NCI-H2081 (cell line): ENCODE measurements at regions not wholly inside any gene's neighbourhood (a gene's known extent, or its start where the extent isn't known, plus 50 kb on each side); places are given as distances from the start of the nearest gene placed in this dataset.
"Not testable (repeated sequence)": the region's sequence is repeated elsewhere in the genome, so short reads cannot be mapped to it uniquely, and the experiment has no call there.

Experiments used
- DNase-seq, 2 experiments: peaks; one replicate each; lab custom pipeline; 2025; lab: John Stamatoyannopoulos, UW

DNA sequence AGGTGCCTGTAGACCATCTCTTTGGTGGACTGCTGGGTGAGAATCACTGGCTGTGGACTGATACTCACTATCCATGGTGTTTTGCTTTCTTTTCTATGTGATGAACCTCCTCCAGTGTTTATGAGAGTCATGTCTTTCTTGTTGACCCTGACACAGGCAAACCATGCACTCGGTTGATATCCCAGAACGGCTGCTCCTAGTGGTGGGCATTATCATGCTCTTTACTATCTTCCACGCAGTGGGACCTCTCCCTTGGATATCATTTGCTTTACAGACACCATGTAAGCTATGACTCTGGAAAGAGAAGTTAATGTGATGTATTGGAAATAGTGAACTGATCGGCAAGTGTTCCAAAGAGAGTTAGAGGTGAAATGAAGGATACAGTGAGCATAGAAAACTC, 1455.6 kb downstream of the BRINP3 start:
- DNase-seq, result no peak

DNA sequence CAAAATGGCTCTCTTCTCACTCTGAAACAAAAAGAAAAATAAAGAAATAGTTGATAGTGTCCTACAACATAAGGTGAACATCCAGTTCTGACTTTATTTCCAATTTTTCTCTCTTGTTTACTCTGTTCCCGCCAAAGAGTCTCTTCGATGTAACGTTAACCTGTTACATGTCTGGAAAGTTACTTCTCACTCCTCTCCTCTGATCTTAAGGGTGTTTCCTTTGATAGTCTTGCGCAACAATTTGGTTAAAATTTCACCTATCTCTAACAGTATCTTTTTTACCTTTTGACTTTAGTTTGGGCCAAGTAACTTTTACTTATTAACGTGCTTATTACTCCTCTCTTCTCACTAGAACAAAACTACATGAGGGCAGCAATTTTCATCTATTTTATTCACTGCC, 1450.2 kb downstream of the BRINP3 start:
- no peak for DNase-seq

DNA sequence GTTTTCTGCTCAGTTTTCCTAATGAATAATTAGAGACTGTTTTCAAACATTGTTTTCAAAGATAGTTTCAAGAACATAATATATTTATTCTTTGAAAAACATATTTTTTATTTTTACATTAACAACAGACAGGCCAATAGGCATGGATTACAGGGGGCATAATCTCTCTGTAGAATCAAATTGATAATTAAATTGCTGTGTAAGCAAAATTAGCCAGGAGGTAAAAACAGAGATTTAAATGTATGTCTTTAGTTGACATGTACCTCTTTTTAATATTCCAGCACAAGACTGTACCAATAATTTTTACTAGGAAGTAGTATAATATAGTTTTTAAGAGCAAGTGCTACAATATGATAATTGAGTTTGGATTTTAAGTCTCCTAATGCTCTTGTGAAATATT, 1444.5 kb downstream of the BRINP3 start:
- DNase-seq, result no peak

DNA sequence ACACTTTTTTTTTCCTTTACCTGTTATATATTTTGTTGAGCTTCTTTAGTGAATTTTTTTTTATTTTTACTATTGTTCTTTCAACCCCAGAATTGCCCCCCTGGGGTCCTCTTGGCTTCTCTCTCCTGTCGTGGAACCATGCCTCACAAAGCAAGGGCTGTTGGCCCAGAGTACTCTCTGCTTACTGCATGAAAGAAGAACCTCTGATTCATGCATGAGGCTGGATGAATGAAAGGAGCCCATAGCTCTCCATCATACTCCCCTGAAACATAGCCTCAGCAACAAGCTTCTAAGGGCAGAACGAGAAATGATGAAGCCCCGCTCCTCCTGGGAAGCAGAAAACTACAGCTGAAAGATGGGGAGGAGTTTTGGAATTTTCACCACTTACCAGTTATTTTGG, 1441.0 kb downstream of the BRINP3 start:
- DNase-seq, result no peak

DNA sequence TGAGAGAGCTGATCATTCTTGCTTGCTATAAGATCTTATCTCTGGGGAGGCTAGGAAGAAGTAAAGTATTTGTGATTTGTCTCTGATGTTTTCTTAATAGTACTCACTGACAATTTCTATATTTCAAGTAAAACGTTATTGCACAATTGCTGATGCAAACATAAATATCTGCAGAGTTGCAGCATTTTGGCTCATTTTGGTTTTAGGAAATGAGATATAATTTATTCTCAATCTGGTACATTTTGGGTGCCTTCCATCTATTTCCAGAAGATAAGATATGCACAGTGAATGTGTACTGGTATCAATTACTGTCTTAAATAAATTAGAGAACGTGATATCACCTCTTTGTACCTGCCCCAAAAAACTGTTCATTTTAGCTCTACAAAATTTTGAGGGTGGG, 1431.5 kb downstream of the BRINP3 start:
- DNase-seq, result no peak

DNA sequence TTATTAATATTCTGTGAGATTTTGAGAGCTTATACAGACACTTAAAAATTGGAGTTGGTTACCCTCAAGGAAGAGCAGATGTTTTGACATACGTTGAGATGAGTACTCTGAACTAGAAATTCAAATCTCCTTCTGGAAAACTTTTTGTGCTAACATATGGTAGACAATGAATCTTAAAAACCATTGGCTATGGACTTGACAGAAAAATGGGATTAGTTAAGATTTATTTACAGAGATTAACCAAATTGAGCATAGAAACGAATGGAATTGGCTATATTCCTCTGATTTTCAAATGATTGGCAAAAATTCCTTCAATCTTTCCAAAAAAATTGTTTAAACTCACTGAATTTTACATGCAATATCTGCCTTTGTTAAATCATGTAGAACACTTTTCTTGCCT, 1392.9 kb downstream of the BRINP3 start:
- no peak for DNase-seq

DNA sequence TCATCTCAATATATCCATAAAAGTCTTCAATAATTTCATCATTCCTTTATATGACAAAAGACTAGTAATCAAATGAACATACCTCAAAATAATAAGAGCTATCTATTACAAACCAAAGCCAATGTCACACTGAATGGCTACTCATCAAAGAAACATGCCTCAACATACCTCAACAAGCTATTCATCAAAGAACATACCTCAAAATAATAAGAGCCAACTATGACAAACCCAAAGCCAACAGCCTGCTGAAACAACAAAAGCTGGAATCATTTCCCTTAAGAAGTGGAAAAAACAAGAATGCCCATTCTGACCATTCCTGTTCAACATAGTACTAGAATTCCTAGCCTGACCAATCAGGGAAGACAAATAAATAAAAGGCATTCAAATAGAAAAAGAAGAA, 1373.7 kb downstream of the BRINP3 start:
- DNase-seq, result no peak

DNA sequence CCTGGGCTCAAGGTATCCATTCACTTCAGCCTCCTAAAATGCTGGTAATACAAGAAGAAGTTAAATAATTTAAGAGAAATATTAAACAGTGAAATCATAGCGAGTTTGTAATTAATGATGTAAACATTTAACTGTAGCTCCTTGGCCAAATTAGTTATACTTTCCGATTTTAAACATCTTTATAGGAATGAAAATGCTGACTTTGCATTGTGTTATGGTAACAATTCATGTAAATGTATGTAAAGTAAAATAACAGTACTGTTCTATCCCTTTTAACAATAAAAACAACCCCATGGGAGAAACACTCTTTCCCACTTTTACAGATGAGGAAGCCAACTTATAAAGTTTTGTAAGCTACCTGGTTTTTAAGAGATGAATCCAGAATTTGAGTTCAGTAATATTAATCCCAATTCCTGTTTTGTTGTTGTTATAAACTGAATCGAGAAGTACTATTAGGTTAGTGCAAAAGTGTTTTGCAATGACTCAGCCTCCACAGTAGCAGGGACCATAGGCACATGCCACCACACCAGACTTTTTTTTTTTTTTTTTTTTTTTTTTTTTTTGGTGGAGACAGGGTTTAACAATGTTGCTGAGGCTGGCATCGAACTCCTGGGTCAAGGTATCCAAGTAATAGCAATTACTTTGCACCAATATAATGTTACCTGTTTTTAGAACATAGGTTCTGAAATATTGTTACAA, 1360.4 kb downstream of the BRINP3 start:
- DNase-seq, result no peak

DNA sequence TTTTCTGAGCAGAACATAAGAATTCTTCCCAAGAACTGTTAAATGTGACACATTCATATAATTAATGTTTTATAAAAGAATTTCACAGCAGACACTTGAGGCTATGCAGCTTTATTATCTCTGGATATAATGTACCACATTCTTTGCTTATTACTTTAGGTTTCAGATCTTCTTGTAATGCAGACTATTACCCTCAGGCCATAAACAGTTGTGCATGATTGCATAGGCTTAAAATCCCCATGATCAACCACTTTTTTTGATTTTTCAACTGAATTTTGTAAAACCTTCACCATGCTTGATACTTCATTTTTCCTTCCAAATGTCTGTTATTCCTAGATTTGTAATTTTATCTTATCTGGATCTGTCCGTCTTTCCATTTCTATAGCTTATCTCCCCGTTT, 1355.7 kb downstream of the BRINP3 start:
- DNase-seq, result no peak

DNA sequence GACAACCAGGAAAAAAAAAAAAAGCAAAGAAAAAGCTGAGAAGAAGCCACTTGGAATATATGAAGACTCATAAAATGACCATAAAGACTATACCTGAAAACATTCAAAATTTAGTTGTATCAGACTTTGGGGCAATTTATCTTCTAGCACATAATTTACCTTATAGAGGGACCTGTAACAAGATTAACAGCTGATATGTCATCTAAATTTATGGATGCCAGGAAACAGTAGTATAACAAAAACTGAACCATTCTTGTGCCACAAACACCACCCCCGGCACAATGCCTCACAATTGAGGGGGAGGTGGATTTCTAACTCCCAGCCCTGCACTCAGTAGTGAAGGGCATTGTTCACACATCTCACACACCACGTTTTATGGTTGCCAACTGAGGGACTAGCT, 1352.0 kb downstream of the BRINP3 start:
- no peak for DNase-seq

DNA sequence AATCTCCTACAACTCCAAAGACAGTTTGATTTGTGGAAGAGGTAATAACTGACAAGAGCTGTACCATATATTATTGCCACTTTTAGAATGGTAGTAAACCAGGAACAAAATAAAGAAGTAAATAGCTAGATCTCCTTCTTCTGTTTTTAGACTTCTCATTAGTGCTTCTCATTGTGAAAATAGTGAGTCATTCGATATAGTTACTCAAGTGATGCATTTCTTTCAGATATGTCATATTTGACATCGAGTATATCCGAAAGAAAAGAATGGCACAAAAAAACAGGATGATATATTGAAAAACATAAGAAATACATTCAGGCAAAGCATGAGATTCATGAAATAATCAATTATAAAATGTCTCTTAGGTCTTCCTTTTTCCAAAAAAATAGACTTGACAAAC, 1346.1 kb downstream of the BRINP3 start:
- DNase-seq, result no peak

DNA sequence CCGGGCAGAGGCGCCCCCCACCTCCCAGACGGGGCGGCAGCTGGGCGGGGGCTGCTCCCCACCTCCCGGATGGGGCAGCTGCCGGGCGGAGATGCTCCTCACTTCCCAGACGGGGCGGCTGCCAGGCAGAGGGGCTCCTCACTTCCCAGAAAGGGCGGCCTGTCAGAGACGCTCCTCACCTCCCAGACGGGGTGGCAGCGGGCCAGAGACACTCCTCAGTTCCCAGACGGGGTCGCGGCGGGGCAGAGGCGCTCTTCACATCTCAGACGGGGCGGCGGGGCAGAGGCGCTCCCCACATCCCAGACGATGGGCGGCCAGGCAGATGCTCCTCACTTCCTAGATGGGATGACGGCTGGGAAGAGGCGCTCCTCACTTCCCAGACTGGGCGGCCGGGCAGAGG, 1337.9 kb downstream of the BRINP3 start:
- DNase-seq, result not testable (repeated sequence)

DNA sequence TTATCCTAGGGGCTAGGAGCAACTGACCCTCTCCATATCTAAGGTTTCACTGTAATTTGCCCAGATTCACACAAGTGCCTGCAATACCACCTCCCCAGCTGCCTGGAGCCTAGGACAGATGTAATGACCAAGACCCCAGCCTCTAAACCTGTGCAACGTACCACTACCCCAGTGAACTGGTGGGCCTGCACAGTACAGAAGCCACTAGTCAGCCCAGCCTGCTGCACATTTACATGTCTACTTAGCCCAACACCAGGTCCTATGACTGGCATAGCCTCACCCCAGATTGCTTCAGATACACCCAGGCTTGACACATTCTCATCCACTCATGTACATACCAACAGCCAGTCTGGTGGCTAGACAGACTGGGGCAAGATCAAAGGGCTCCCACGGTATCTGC, 1336.6 kb downstream of the BRINP3 start:
- no peak for DNase-seq

DNA sequence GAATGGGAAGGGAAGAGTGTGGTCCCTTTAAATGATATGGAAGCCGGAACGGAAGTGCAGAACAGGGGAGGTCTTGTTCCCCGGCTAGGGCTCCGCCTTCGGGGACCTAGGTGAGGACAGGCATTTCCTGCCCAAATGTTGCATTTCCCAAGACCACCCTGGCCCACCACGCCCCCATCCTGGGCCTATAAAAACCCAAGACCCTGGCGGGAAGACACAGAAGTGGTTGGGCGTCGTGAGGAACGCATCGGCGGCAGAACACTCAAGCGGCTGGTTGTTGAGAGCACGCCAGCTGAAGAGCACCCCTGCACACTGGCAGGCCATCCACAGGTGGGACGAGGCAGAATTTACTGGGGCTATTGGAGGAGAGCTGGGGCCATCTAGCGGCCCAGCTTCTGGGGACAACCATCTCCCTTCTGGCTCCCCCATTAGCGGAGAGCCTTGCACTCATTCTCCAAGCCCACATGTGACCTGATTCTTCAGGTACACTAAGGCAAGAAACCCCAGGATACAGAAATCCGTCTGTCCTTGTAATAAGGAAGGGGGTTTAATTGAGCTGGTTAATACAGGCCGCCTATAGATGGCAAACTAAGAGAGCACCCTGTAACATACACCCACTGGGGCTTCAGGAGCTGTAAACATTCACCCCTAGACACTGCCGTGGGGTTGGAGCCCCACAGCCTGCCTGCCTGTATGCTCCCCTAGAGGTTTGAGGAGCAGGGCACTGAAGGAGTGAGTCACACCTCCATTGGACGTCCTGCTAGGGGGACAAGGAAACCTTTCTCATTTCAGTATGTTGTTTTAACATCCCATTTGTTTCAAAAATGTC, 1327.9 kb downstream of the BRINP3 start:
- DNase-seq, result no peak

DNA sequence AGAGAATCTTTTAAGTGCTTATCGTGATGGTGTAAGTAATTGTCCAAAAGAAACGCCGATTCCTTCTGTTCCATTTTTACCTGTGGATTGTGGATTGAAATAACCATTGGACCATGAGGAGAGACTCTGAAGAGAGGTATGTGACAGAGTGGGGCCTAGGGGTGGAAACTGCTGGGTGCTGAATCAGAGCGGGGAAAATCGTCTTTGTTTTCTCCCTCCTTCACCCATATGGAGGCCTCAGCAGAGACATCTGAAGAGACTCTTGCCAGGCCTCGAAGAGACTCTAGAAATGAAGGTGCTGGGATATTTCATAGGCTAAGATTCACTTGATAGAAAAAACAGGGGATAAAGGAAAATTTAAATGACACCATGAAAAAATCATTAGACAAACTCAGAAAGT, 1327.0 kb downstream of the BRINP3 start:
- no peak for DNase-seq

DNA sequence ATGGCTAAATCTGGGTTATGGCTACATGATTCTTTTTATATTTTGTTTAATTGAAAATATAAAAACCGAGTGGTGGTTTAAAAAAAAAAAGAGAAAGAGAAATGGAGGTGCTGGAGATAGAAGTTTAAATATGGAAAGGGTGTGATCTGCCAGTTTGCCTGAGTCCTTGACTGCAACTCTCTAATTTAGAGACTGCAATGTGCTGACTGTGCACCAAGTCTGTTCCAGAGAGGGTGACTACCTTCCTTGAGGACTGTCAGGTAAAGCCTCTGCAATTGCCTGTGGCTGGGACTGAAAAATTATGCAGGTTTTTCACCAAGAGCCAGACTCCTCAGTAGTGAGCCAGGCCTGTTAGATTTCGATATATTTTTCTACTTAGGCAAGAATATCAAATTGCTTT, 1326.3 kb downstream of the BRINP3 start:
- DNase-seq, result no peak

DNA sequence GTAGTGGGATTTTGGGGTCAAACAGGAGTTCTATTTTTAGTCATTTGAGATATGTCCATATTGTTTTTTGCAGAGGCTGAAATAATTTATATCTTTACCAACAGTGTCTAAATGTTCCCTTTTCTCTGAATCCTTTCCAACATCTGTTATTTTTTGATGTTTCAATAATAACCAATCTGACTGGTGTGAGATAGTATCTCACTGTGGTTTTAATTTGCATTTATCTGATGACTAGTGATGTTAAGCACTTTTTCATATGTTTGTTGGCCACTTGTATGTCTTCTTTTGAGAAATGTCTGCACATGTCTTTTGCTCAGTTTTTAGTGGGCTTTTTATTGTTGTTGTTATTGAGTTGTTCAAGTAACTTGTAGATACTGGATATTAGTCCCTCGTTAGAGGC, 1325.0 kb downstream of the BRINP3 start:
- DNase-seq, result no peak

DNA sequence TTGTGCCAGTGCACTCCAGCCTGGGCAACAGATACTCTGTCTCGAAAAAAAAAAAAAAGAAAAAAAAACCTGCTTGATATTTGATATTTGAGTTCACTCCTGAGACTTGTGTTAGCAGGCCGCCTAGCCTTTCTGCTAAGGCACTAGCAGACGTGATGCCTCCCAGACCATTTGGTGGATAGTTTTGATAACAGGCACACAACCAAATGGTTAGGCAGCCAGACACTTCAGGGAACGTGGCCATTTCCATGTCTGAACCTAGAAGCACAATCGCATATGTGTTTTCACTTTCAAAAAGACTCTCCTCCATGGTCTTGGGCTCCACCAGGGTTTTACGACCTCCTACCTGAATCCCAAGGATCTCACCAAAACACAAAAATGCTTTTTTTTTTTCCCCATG, 1319.5 kb downstream of the BRINP3 start:
- DNase-seq, result no peak

DNA sequence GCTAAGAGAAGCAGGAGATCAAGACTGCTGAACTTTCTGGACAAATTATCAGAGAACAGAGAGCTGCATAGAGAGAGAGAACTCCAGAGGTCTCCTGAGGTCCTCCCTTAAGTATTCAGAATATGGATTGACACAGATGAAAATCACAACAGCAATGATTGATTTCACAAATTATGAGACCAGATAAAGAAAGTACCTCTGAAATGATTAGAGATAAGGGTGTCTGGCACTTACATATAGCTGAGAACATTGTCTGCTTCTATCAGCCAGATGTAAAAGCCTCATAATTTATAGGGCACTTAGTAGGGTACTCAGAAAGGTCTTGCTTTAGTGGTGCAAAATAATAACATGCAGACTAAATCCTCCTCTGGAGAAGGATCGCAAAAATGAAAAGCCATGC, 1301.8 kb downstream of the BRINP3 start:
- no peak for DNase-seq

DNA sequence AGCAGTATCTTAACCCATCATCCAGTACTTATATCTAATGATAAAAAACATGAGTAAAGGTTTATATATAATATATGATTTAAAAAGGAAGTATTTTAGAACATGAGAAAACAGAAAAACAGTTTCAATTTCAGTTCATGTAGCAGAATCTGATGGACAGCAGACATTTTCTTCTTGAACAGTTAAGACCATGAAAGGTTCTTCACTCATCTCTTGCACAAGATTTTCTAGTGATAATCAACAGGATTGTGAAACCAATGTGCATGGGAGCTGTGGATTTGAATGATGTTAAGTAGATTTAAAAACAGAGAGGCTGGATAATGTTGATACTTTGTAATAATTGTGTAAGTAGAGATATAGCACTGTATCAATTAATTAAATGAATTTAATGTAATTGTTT, 1297.6 kb downstream of the BRINP3 start:
- no peak for DNase-seq

DNA sequence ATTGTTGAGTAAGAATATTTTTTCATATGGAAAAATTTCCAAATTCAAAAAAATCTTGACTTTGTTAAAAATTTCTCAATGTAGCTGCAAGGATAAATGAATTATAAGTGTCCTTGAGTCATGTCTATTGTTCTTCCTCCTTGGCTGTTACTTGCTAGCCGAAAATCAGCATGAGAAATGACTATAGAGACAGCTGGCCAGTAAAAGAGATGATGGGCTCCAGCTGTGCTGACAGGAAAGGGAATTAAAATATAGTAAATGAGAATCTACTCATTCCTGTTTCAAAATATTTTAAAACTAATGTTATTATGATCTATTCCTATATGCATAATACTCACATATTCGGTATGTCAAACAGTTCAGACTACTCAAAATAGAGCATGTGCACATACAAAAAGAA, 1292.6 kb downstream of the BRINP3 start:
- DNase-seq, result no peak

DNA sequence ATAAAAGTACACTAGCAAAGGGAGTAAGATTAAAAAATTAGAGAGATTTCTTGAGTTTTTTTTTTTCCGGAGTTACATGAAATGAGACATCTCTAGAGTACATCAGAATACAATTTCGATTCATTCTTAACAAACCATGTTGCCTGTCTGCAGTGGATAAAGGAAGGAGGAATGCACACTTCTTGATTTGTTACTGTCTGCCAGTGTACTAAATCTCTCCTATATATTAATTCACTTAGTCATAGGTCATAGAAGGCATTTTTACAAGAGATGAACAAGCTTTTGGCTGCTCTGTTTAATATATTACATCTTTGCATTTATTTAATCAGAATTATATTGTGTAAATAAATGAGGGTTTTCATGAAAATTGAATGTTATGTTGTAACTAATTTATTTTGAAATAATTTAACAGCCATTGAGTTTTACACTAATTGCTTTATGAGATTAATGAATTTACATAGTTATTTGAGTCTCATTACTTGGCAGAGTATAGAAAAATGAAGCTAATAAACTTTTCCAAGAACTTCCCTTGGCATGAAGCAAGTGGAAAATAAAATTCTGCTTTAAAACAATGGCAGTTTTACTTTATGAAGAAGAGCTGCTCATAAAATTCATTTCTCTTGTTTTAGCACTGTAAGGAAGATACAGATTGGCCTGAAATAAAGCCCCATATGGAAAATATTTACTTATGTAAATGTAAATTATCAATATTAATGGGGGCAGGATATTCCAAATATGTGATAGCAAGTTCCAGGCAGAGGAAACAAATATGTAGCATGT, 1284.7 kb downstream of the BRINP3 start:
- DNase-seq, result no peak

DNA sequence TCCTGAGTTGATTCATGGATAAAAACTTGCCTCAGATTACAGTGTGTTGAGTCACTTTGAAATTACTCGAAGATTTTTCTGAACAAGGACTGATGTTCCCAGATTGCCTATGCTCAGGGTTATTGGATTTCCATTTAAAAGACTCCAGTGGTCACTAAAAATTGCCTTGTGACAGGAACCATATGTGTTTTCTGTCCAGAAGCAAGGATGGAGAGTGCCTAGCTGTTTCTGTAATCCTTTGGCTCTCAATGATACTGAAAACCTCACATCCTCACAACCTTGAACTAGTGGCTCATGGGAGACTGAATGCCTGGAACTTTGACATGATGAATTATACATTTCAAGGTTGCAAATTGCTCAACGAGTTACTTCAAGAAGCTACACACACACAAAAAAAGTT, 1271.8 kb downstream of the BRINP3 start:
- no peak for DNase-seq
